Endodermal cell (in vitro differentiated cells): ENCODE measurements at regions not wholly inside any gene's neighbourhood (a gene's known extent, or its start where the extent isn't known, plus 50 kb on each side); places are given as distances from the start of the nearest gene placed in this dataset.

ENCODE experiments used
- DNase-seq: peaks from one replicate; pipeline ENCODE4 v3.0.0-alpha.2; 2017
- H3K27ac ChIP-seq: 2 replicates; pipeline ENCODE4 v1.5.1; 2013; ENCODE audit warnings: mild to moderate bottlenecking, low read depth, low read length, moderate library complexity
- H3K27me3 ChIP-seq: 2 replicates; pipeline ENCODE4 v1.6.1; 2013; ENCODE audit warnings: mild to moderate bottlenecking, low read length, moderate library complexity; ENCODE audit not compliant: insufficient read depth, control insufficient read depth, poor library complexity, severe bottlenecking
- H3K36me3 ChIP-seq: 2 replicates; pipeline ENCODE4 v1.7.0; 2013; ENCODE audit warnings: mild to moderate bottlenecking, low read length, moderate library complexity; ENCODE audit not compliant: control insufficient read depth, insufficient read depth
- H3K4me1 ChIP-seq: one replicate; pipeline ENCODE4 v1.7.0; 2013; ENCODE audit warnings: low read length; ENCODE audit not compliant: control insufficient read depth, insufficient read depth
- H3K4me3 ChIP-seq: 2 replicates; pipeline ENCODE4 v1.5.1; 2013; ENCODE audit warnings: mild to moderate bottlenecking, low read length, moderate library complexity
- H3K9ac ChIP-seq: 2 replicates; pipeline ENCODE4 v1.6.1; 2013; ENCODE audit warnings: mild to moderate bottlenecking, low read length, moderate library complexity; ENCODE audit not compliant: poor library complexity, severe bottlenecking; ENCODE audit errors: extremely low read depth
- H3K9me3 ChIP-seq: 2 replicates; pipeline ENCODE4 v1.6.1; 2013; ENCODE audit warnings: mild to moderate bottlenecking, low read length, moderate library complexity; ENCODE audit not compliant: control insufficient read depth
- H3K27ac Mint-ChIP-seq: 2 replicates; pipeline ENCODE4 v1.8.0; 2020; ENCODE audit warnings: mixed read lengths
- H3K27me3 Mint-ChIP-seq: 2 replicates; pipeline ENCODE4 v1.8.0; 2021; ENCODE audit warnings: mild to moderate bottlenecking, mixed read lengths; ENCODE audit not compliant: insufficient read depth
- H3K36me3 Mint-ChIP-seq: 2 replicates; pipeline ENCODE4 v1.8.0; 2020; ENCODE audit warnings: low read depth, mixed read lengths
- H3K4me1 Mint-ChIP-seq: 2 replicates; pipeline ENCODE4 v1.8.0; 2020; ENCODE audit warnings: mixed read lengths
- H3K4me3 Mint-ChIP-seq: 2 replicates; pipeline ENCODE4 v1.8.0; 2020; ENCODE audit warnings: mild to moderate bottlenecking, moderate library complexity, mixed read lengths
- H3K9me3 Mint-ChIP-seq: 2 replicates; pipeline ENCODE4 v1.8.0; 2020; ENCODE audit warnings: mild to moderate bottlenecking, mixed read lengths
- WGBS, 2 experiments: methylation state at CpG; one replicate each; pipeline versions ENCODE4 v1.1.5 to v1.1.7; 2013; ENCODE audit warnings: missing lambda C conversion rate in 2 of 2, mixed read lengths in 1 of 2; ENCODE audit not compliant: insufficient coverage in 1 of 2, insufficient read length in 1 of 2; 5-methylcytosine and 5-hydroxymethylcytosine counted together
- TF ChIP-seq, protein P1 (sequence below): fragments of 200-600 bp; sonication (generic); conservative IDR thresholded peaks from 2 replicates; pipeline ENCODE4 v1.5.0; 2021; ENCODE audit warnings: antibody characterized with exemption, mild to moderate bottlenecking

DNA sequence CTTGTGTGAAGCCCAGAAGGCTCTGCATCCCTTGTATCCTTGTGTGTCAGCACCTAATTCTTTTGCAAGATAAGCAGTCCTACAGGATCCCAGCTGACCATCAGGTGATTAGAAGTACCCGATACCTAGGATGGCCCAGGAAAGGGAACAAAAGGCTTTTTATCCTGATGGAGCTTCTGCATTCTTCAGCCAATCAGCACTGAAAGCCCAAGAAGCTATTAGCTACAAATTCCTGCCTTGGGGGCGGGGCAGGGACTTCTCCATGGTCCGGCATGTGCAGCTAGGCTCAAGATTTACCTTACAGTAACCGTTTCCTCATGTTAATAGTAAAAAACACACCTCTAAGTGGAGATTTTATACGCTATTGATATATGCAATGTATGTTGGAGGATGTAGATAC lies 264.6 kb upstream of the THUMPD2 start:
- Histone ChIP-seq H3K4me3 (no peak overlapping the region), H3K36me3 (no peaks in the 10 kb centered on the region), H3K4me1 (peaks cover 3% of the 10 kb centered on the region), H3K9ac (no peak overlapping the region), H3K9me3 (no peaks in the 10 kb centered on the region), H3K27me3 (no peaks in the 10 kb centered on the region), H3K27ac (no peak overlapping the region)
- Mint-ChIP-seq H3K27ac (no peak overlapping the region), H3K4me3 (no peak overlapping the region), H3K27me3 (no peaks in the 10 kb centered on the region), H3K9me3 (no peaks in the 10 kb centered on the region), H3K36me3 (no peaks in the 10 kb centered on the region), H3K4me1 (no peaks in the 10 kb centered on the region)
- peak; percentile 56 for DNase-seq
- TF ChIP-seq, protein P1, sequence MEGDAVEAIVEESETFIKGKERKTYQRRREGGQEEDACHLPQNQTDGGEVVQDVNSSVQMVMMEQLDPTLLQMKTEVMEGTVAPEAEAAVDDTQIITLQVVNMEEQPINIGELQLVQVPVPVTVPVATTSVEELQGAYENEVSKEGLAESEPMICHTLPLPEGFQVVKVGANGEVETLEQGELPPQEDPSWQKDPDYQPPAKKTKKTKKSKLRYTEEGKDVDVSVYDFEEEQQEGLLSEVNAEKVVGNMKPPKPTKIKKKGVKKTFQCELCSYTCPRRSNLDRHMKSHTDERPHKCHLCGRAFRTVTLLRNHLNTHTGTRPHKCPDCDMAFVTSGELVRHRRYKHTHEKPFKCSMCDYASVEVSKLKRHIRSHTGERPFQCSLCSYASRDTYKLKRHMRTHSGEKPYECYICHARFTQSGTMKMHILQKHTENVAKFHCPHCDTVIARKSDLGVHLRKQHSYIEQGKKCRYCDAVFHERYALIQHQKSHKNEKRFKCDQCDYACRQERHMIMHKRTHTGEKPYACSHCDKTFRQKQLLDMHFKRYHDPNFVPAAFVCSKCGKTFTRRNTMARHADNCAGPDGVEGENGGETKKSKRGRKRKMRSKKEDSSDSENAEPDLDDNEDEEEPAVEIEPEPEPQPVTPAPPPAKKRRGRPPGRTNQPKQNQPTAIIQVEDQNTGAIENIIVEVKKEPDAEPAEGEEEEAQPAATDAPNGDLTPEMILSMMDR: no peak
- 65 to 79% methylated on average over 2 to 5 of the region's 5 CpGs for WGBS, 2 experiments

DNA sequence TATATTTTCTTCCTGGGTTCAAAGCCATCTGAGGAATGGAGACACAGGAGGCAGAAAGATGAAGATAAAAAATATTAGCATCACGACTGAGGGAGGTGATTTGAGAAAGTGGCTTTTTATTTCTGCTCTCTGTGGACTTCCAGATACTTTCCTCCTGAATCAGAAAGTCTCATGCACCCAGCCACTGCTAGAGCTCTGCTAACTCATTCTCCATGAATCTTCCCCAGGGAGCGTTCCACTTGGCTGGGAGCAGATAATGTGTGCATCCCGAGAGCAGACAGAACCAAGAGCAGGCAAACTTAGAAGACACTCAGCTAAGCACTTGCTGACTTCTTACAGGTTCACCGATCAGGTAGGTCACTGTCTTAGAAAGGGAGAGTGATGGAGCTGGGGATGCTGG lies 264.1 kb upstream of the THUMPD2 start:
- WGBS, 2 experiments: 97 to 100% methylated on average over 2 to 4 of the region's 4 CpGs
- Histone ChIP-seq H3K27ac (no peak overlapping the region), H3K4me1 (peaks cover 3% of the 10 kb centered on the region), H3K36me3 (no peaks in the 10 kb centered on the region), H3K4me3 (no peak overlapping the region), H3K9me3 (no peaks in the 10 kb centered on the region), H3K27me3 (no peaks in the 10 kb centered on the region), H3K9ac (no peak overlapping the region)
- Mint-ChIP-seq H3K9me3 (no peaks in the 10 kb centered on the region), H3K4me3 (no peak overlapping the region), H3K27ac (no peak overlapping the region), H3K27me3 (no peaks in the 10 kb centered on the region), H3K36me3 (no peaks in the 10 kb centered on the region), H3K4me1 (no peaks in the 10 kb centered on the region)
- TF ChIP-seq, protein P1: no peak
- DNase-seq: no peak

DNA sequence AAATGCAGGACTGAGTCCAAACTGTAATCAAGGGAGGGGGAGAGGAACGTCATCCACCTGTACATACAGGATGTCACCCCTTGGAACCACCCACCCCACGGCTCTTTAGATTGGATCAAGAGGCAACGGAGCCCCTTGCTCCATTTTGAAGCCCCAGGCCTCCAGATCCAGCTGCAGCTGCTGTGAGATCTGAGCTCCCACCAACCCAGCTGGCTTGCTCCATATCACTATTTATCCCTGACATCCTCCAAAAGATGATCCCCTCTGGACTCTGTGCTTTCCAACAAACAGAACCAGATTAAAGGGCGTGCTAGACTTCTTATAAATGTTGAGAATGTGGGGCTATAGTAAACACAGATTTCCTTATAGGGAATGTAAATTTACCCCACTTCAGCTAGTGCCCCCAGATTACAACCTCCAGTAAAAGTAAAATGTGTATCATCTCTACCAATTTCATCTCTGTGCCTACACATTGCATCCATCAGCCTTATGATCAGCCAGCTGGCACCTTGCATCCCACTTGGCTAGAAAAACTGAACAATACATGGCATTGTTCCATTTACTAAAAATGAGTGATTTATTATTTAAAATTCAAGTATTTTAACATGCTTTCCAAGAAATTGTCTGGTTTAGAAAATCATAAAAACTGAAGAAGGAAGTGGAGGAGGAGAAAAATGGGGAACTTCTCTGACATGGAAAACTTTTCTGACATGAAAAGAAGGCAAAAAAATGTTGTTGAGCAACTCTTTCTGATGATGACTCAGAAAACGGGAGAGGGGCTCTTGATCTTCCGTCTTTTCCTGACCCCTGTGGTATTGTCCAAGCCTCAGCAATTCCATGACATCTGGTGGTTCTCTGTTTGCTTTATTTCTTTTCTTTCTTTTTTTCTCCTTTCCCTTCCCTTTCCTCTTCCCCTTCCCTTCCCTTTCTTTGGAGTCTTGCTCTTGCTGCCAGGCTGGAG lies 262.6 kb upstream of the THUMPD2 start:
- WGBS, 2 experiments: 91 to 96% methylated on average over 4 to 6 of the region's 6 CpGs
- Mint-ChIP-seq H3K36me3 (no peaks in the 10 kb centered on the region), H3K4me1 (no peaks in the 10 kb centered on the region), H3K4me3 (no peak overlapping the region), H3K9me3 (no peaks in the 10 kb centered on the region), H3K27me3 (no peaks in the 10 kb centered on the region), H3K27ac (no peak overlapping the region)
- H3K27ac ChIP-seq: no peak overlapping the region
- no peaks in the 10 kb centered on the region for H3K36me3 ChIP-seq
- no peaks in the 10 kb centered on the region for H3K27me3 ChIP-seq
- no peak overlapping the region for H3K9ac ChIP-seq
- peaks cover 3% of the 10 kb centered on the region for H3K4me1 ChIP-seq
- H3K9me3 ChIP-seq: no peaks in the 10 kb centered on the region
- no peak for DNase-seq
- TF ChIP-seq, protein P1: no peak
- H3K4me3 ChIP-seq: no peak overlapping the region
